ENCODE measurements at regions not wholly inside any gene's neighbourhood (a gene's known extent, or its start where the extent isn't known, plus 50 kb on each side); places are given as distances from the start of the nearest gene placed in this dataset.

- Histone ChIP-seq H3K27me3 (no peaks in the 10 kb centered on the region), H3K4me3 (peak overlapping the region in 1 of 4 donors; percentile 6), H3K4me1 (no peaks in the 10 kb centered on the region), H3K36me3 (no peaks in the 10 kb centered on the region), H3K27ac (no peak overlapping the region), H3K9me3 (no peaks in the 10 kb centered on the region)
- WGBS, 2 donors: 52 to 58% methylated on average over 10 of the region's 10 CpGs
- no peak for DNase-seq (ENCODE audit: low spot score in 2 of 2)
- no peak for TF ChIP-seq EP300 (IDR thresholded peaks at IDR 0.05)
- TF ChIP-seq, protein P1, sequence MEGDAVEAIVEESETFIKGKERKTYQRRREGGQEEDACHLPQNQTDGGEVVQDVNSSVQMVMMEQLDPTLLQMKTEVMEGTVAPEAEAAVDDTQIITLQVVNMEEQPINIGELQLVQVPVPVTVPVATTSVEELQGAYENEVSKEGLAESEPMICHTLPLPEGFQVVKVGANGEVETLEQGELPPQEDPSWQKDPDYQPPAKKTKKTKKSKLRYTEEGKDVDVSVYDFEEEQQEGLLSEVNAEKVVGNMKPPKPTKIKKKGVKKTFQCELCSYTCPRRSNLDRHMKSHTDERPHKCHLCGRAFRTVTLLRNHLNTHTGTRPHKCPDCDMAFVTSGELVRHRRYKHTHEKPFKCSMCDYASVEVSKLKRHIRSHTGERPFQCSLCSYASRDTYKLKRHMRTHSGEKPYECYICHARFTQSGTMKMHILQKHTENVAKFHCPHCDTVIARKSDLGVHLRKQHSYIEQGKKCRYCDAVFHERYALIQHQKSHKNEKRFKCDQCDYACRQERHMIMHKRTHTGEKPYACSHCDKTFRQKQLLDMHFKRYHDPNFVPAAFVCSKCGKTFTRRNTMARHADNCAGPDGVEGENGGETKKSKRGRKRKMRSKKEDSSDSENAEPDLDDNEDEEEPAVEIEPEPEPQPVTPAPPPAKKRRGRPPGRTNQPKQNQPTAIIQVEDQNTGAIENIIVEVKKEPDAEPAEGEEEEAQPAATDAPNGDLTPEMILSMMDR (IDR thresholded peaks at IDR 0.05): no peak
- no peak for TF ChIP-seq POLR2A (IDR thresholded peaks at IDR 0.05)
Measured at GRCh38 chr13:53821632-53822031, 793.0 kb downstream of the OLFM4 start.

DNA sequence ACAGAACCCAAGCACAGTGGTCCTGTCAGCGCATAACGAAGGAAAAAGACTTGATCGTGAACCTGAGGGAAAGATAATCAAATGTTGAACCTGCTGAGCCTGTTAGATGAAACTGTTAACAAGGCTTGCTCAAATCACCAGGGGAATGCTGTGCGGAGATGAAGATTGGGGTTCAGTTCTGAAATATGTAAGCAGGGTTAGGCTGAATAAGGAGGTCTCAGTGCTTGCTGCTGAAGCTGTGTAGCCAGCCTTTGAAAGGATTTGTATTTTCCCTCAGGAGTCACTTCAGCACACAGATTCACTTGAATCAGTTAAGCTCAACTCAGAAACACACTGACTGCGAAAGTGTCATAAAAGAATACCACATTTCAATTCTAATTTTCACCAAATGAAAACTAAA, 793.5 kb downstream of the OLFM4 start:
- no peak overlapping the region for H3K27ac ChIP-seq
- H3K36me3 ChIP-seq: no peaks in the 10 kb centered on the region
- H3K4me3 ChIP-seq: no peak overlapping the region
- no peaks in the 10 kb centered on the region for H3K4me1 ChIP-seq
- no peaks in the 10 kb centered on the region for H3K9me3 ChIP-seq
- TF ChIP-seq EP300 (IDR thresholded peaks at IDR 0.05) (no peak), POLR2A (IDR thresholded peaks at IDR 0.05) (no peak)
- TF ChIP-seq, protein P1 (IDR thresholded peaks at IDR 0.05): no peak
- DNase-seq (ENCODE audit: low spot score in 2 of 2): no peak
- 77 to 81% methylated on average over 5 of the region's 5 CpGs for WGBS, 2 donors
- no peaks in the 10 kb centered on the region for H3K27me3 ChIP-seq

DNA sequence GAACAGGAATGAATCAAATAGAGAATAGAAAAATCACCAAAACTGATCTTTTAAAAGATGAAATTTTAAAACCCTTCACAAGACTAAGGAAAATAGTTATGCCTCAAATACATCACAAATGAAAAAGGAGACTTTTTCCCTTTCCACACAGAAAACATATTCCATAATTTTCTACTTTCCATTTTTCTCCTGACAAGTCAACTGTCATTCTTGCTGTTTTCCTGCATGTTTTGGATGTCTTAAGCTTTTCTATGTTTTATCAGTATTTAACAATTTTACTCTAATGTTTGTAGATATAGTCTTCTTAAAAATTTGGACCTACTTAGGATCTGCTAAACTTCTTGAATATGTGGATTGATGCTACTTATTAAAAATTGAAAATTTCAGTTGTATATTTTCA, 810.8 kb downstream of the OLFM4 start:
- no peak for DNase-seq (ENCODE audit: low spot score in 2 of 2)
- TF ChIP-seq POLR2A (IDR thresholded peaks at IDR 0.05) (no peak), EP300 (IDR thresholded peaks at IDR 0.05) (no peak)
- TF ChIP-seq, protein P1 (IDR thresholded peaks at IDR 0.05): no peak
- Histone ChIP-seq H3K4me1 (no peaks in the 10 kb centered on the region), H3K36me3 (no peaks in the 10 kb centered on the region), H3K9me3 (peaks cover 0 to 6% (median 3%) of the 10 kb centered on the region in 4 donors), H3K27me3 (no peaks in the 10 kb centered on the region), H3K4me3 (no peak overlapping the region), H3K27ac (no peak overlapping the region)

GRCh38 chr13:53844473-53845146, 816.0 kb downstream of the OLFM4 start:
- peaks cover 0 to under 1% (median 0%) of the 10 kb centered on the region in 4 donors for H3K9me3 ChIP-seq
- no peak overlapping the region for H3K4me3 ChIP-seq
- no peaks in the 10 kb centered on the region for H3K36me3 ChIP-seq
- WGBS, 2 donors: 49 to 51% methylated on average over 6 of the region's 6 CpGs
- TF ChIP-seq, protein P1 (IDR thresholded peaks at IDR 0.05): no peak
- no peak for TF ChIP-seq POLR2A (IDR thresholded peaks at IDR 0.05)
- no peak for TF ChIP-seq EP300 (IDR thresholded peaks at IDR 0.05)
- DNase-seq (ENCODE audit: low spot score in 2 of 2): no peak
- H3K4me1 ChIP-seq: no peaks in the 10 kb centered on the region
- no peak overlapping the region for H3K27ac ChIP-seq
- no peaks in the 10 kb centered on the region for H3K27me3 ChIP-seq

DNA sequence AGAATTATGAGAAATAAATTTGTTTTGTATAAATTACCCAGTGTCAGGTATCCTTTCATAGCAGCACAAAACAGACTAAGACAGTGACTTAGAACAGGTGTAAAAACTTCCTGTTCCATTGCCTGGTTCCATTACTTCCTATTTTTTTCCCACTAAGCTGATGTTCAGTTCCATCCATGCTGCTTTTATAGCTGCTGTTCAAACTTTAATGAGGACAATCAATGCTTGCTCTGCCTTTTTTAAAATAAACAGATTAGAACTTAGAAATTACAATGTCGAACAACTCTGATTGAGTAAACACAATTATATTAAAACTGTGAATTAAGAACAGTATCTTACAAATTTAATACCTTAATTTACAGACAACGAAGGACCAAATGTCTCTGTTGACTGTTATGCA, 818.9 kb downstream of the OLFM4 start:
- H3K27me3 ChIP-seq: no peaks in the 10 kb centered on the region
- no peak overlapping the region for H3K4me3 ChIP-seq
- no peak overlapping the region for H3K27ac ChIP-seq
- TF ChIP-seq POLR2A (IDR thresholded peaks at IDR 0.05) (no peak), EP300 (IDR thresholded peaks at IDR 0.05) (no peak)
- TF ChIP-seq, protein P1 (IDR thresholded peaks at IDR 0.05): no peak
- no peak for DNase-seq (ENCODE audit: low spot score in 2 of 2)
- H3K9me3 ChIP-seq: no peaks in the 10 kb centered on the region
- no peaks in the 10 kb centered on the region for H3K4me1 ChIP-seq
- 88 to 93% methylated on average over 2 of the region's 2 CpGs for WGBS, 2 donors
- H3K36me3 ChIP-seq: no peaks in the 10 kb centered on the region

All from tibial nerve (tissue), 4 donors.